HEK293T (cell line): ENCODE measurements at regions not wholly inside any gene's neighbourhood (a gene's known extent, or its start where the extent isn't known, plus 50 kb on each side); places are given as distances from the start of the nearest gene placed in this dataset.

Experiments
- BHLHE40 ChIP-seq: fragments of 450-650 bp; IDR thresholded peaks from 2 replicates; pipeline ENCODE4 v1.6.1; 2016; ENCODE audit warnings: mild to moderate bottlenecking, moderate library complexity, borderline replicate concordance
- FOXA1 ChIP-seq: fragments of 450-650 bp; IDR thresholded peaks from 2 replicates; pipeline ENCODE4 v1.6.1; 2016; ENCODE audit warnings: mild to moderate bottlenecking
- L3MBTL2 ChIP-seq: fragments of 450-650 bp; conservative IDR thresholded peaks from 2 replicates; pipeline ENCODE4 v1.6.1; 2016; ENCODE audit warnings: mild to moderate bottlenecking
- PKNOX1 ChIP-seq: fragments of 450-650 bp; IDR thresholded peaks from 2 replicates; pipeline ENCODE4 v1.6.1; 2016

GRCh38 chr6:112909781-112910180 lies 562.7 kb downstream of the RFPL4B start:
- TF ChIP-seq L3MBTL2 (no peak), PKNOX1 (no peak), BHLHE40 (no peak), FOXA1 (no peak)
